ENCODE measurements at regions not wholly inside any gene's neighbourhood (a gene's known extent, or its start where the extent isn't known, plus 50 kb on each side); places are given as distances from the start of the nearest gene placed in this dataset.

DNA sequence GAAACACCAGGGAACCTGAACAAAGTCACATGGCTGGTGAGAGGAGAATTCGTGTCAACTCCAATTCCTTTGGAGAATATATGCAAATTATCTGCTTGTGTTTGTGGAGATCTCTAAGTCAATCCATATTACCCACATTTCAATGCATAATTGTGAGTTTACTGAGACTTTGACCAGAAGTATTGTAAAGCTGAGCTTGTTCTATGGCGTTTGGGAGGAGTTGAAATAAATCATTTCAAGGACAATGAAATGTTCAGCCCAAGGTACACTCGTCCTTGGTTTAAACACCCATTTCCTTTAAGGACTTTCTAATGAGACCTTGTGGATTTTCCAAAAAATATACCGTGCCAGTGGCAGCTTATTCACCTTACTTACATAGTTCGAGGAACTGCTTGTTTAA, 186.6 kb upstream of the HDAC9 start:
- DNase-seq (ENCODE audit: low read depth in 4 of 4, low spot score in 1 of 4): no peak

DNA sequence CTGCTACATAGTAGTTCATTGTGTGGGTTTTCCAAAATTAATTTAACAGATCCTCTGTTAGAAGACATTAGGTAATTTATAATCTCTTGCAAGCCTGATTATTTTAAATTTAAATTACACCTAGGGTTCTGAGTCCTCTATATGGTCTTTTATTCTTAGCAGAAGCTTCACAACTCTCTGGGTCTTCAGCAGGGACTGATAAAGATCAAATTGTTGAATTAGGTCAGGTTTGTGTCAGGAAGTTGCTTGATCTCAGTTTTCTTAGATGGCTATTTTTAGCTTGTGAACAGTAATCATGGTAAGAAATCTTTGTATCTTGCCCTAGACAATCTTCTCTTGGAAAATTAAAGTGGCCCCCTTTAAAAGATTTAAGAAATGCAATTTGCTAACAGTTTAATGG, 183.1 kb upstream of the HDAC9 start:
- DNase-seq (ENCODE audit: low read depth in 4 of 4, low spot score in 1 of 4): no peak

DNA sequence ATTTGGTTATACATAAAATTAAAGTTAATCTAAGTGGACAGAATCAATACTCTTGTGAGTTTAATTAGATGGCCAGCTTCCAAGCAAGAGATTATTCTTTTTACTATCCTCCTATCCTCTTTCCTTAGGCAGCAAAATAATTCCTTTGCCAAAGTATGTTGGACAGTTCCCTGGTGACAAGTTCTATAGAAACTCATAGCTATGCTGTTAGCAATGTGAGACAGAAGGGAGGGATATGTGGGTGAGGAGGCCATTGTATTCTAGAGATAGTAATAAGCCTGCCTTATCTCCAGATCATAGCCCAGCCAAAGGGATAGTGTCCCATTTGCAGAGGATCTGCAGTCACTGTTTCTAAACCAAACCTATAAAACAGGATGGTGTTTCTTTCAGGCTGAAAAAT, 181.6 kb upstream of the HDAC9 start:
- DNase-seq (ENCODE audit: low read depth in 4 of 4, low spot score in 1 of 4): no peak

DNA sequence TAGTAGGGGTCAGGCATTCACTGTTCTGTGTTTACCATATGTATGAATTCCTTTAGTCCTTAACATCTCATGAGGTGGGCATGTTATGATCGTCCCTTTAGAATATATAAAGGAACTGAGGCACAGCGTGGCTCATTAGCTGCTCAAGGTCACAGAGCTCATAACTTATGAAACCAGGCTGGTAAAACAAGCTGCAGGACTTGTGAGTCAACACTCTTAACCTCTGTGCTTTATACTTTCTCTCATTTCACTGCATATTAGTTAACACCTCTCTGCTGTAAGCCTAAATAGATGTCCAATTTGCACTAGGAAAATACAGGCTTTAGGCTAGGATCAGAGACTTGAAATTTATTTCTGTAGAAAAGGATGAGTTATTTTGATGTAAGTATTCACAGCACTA, 180.3 kb upstream of the HDAC9 start:
- no peak for DNase-seq (ENCODE audit: low read depth in 4 of 4, low spot score in 1 of 4)

DNA sequence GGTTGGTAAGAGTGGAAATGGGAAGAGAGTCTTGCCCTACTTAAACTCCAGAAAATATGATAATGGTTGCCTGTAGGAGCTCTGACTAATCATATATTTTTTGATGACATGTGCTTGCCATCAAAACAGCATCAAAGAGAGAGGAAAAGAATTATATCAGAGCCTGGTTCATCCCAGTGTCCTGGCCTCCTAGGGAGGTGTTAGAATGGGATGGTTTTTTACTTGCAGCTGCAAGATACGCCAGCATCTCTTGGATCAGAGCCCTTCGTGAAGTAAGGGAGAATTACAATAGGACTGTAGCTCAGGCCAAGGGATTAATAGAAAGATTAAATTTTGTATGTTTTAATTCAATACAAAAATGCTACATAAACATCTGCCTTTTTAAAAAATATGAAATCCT, 177.6 kb upstream of the HDAC9 start:
- DNase-seq (ENCODE audit: low read depth in 4 of 4, low spot score in 1 of 4): no peak

DNA sequence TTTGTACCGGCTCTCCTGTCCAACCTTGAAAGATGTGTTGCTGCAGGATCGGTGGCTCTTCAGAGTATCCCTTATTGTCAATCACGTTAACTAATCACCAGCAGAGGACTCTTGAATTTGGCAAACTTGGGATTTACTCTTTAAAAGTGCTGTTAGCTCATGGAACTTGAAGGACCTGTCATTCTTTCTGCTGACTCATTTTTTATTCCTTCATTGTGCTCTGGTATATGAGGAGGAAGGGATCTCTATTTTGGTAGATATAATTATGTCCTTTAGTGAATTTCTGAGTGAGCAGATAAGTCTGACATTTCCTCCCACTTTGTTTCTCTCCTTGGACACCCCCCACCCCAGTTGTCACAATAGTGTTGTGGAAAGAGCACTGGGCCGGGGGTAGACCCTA, 175.1 kb upstream of the HDAC9 start:
- DNase-seq (ENCODE audit: low read depth in 4 of 4, low spot score in 1 of 4): no peak

DNA sequence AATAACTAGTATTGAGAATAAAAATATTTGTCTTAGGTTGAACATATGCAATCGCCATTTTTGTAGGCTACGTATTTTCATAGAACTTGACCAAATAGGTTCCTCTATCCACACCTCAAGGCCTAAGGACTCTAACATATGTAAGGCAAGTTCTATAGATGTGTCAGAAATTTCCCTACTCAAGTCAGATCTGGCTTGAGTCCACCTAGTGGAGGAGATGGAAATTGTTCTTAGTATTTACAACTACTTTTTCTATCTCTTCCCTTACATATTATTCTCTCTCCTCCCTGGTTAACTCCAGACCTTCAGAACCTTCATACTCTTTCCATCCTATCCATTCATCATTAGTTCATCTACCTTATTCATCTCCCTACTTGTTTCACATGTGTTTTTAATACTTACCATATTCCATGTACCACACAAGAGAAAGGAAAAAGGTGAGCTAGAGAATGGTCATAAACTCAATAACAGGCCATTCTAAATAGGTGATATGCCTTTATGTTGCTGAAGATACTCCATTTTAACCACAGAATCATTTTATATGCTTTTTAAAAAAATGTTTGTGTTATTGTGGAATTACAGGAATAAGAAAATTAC, 174.5 kb upstream of the HDAC9 start:
- DNase-seq (ENCODE audit: low read depth in 4 of 4, low spot score in 1 of 4): no peak

DNA sequence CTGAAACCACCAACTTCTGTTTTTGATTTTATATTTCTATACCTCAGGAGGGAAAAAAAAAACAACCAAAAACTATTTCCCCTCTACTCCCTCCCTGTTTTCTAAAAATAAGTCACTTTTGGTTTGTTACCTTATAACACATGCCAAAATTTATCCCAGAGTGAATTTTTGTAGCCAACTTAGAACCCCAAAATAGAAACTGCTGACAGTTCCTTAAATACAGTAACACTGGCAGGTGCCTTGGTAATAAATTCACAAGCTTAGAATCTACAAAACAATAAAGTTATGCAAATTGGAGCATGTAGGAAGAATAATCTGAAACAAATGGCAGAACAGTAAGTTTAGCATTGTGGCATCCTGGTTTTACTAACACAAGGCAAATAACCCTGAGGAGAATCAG, 165.0 kb upstream of the HDAC9 start:
- DNase-seq (ENCODE audit: low read depth in 4 of 4, low spot score in 1 of 4): no peak

DNA sequence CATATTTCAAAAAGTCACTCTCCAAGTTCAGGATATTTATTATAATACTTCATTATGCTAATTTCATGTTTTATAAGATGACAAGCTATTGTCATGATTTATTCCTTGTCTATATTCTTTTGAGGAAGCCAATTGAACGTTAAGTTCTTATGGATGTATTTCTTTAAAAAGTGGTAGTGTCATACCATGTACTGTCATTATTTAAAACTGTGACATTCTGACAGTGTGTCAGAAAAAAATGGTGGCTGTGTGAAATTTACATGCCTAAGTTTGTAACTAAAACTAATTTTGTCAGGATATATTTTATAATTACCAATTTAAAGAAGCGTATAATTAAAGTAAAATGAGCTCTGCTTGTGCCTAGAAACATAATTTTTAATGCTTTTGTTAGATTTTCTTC, 158.9 kb upstream of the HDAC9 start:
- DNase-seq (ENCODE audit: low read depth in 4 of 4, low spot score in 1 of 4): no peak

DNA sequence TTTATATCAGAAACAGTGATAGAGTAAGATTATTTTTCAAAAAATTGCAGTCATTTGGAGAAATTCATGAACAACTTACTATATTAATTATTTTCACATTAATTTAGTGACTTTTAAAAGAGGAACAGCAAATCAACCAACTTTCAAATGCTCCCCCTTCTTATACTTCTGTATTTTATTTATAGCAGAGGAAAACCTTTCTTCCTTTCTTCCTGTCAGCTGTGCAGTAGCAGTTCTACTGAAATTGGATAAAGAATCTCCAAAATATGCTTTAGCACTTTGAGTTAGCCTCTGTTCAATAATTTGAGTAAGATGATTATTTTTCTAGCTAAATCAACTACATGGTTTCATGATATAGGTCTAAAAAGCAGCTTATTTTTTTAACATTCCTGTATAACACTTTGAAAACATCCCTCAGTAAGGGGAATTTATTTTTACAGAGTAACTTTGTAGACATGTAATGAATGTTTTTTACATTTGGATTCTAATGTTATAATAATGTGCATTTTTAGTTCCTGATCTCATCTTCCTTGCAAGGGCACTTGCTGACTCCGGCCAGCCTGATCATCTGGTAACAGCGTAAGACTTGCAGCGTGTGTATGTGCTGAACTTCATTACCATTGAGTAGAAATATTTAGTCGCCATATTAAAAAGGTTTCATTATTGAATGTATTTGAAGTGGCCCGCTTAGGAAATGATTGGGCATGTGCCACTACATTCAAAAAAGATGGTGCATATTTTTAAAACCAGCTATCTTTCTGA, 158.3 kb upstream of the HDAC9 start:
- no peak for DNase-seq (ENCODE audit: low read depth in 4 of 4, low spot score in 1 of 4)

DNA sequence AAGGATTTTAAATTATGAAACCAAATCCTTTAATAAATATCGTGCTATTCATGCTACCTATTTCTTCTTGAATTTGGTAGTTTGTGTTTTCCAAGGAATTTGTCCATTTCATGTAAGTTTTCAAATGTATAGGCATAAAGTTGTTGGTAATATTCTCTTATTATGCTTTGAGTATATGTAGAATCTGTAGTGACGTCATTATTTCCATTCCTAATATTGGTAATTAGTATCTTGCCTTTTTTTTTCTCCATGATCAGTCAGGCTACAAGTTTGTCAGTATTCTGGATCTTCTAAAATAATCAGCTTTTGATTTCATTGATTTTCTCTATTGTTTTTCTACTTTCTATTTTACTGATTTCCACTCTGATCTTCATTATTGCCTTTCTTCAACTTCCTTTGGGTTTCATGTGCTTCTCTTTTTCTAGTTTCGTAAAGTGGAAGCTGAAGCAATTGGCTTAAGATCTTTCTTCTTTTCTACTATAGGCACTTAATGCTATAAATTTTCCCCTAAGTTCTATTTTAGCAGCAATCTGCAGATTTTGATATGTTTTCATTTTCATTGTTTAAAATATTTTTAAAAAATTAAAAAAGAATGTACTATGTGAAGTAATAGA, 156.5 kb upstream of the HDAC9 start:
- no peak for DNase-seq (ENCODE audit: low read depth in 4 of 4, low spot score in 1 of 4)

DNA sequence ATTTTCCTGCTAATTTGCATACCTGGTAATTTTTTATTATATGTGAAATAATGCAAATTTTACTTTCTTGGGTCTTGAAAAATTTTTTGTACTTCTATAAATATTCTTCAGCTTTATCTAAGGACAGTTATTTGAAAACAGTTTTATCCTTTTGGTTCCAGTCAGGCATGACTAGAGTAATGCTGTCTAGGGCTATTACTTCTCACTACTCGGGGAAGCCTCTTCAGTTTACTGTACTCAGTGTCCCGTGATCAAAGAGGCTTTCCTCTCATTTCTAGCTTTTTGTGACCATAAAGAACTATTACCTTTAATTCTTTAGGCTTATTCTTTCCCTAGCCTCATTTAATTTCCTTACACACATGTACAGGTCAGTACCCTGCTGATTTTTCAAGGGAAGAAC, 153.8 kb upstream of the HDAC9 start:
- DNase-seq (ENCODE audit: low read depth in 4 of 4, low spot score in 1 of 4): no peak

DNA sequence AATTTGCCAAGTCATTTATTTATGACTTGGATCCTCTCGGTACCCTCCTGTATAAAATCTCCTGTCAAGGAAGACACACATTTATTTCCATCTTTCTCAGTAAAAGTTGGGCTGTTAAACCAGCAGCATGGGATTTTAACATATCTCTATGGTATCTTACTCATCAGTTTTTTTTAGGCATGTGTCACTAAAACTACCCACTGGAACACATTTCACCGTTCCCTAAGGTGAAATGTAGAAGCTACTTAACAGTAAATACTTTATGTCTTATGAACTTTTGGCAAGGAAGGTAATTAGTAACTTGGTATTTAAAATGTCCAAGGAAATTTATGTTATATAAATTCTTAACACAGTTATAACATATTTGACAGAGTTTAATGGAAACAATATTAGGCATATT, 152.5 kb upstream of the HDAC9 start:
- DNase-seq (ENCODE audit: low read depth in 4 of 4, low spot score in 1 of 4): no peak

DNA sequence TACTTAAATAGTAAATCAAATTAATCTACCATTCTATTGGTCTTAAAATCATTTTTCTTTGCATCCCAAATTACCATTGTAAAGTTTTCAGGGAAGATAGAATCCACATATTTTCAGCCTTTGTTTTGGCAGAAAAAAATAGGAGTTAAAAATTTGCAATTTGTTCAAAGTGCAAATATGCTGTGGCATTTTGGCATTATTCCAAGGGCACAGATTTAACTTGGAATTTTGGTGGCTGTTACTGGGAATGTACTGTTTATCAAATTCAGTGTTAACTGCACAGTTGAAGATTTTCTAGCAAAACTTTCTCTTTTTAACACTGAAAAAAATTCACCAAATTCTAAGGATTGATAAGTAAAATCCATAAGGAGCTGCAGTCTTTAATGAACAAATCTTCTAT, 151.0 kb upstream of the HDAC9 start:
- no peak for DNase-seq (ENCODE audit: low read depth in 4 of 4, low spot score in 1 of 4)

DNA sequence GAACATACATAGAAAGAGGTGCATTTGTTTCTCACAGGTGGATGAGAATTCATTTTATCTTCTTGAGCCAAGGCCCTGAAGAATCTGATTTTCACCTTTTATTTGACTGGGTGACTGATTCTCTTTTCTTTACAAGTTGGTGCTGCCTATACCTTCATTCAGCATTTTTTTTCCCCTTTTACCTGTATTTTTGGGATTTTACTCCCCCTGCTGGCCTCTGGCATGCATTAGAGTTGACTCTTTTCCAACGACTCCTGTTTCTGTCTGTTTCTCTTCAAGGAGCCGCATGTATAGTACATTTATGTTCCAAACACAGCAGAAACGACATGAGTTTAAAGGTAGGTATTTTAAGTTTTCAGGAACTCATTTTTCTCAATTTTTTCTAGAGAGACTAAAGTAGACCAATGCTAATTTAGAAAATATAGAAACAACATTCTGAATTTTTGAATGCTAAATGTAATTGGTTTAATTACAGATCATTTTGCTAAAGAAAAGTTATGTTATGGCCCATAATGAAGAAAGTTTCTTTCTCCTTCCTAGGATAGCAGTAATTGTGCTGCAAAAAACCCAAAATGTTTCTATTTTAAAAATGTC, 149.8 kb upstream of the HDAC9 start:
- peak in 1 of 4 experiments; percentile 1 for DNase-seq (ENCODE audit: low read depth in 4 of 4, low spot score in 1 of 4)

DNA sequence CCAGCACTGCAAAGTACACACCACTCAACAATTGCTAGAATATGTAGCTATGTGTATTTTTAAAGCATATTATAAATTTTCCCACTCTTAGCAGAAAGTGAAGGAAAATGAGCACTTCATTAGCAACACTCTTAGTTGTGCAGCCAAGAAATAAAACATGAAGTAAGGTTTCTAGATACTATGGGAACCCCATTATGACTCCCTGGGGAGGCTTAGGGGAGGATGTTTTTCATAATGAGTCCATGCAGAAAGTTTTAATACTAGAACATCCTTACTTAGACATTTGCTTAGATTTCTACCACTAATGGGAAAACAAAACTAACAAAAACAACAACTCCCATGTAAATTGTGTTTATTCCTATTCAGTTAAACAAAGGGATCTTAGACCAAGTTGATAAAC, 148.4 kb upstream of the HDAC9 start:
- DNase-seq (ENCODE audit: low read depth in 4 of 4, low spot score in 1 of 4): no peak

DNA sequence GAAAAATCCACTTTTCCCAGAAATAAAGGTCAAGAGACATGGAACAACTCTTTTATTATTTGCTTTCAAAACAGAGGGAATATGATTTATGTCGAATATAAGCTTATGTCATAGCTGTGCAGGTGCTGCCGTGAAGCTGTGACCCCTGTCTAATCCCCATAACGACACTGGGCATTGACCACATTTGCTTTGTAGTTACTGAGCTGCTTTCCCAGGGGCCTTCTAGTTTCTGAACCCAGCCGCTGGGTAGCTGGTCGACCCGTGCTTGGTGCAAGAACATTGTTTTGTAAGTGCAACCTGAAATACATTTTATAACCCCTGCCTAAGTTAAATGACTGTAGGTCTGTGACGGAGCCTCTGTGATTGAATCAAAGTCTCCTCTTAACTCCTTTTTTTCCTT, 144.9 kb upstream of the HDAC9 start:
- DNase-seq (ENCODE audit: low read depth in 4 of 4, low spot score in 1 of 4): no peak

DNA sequence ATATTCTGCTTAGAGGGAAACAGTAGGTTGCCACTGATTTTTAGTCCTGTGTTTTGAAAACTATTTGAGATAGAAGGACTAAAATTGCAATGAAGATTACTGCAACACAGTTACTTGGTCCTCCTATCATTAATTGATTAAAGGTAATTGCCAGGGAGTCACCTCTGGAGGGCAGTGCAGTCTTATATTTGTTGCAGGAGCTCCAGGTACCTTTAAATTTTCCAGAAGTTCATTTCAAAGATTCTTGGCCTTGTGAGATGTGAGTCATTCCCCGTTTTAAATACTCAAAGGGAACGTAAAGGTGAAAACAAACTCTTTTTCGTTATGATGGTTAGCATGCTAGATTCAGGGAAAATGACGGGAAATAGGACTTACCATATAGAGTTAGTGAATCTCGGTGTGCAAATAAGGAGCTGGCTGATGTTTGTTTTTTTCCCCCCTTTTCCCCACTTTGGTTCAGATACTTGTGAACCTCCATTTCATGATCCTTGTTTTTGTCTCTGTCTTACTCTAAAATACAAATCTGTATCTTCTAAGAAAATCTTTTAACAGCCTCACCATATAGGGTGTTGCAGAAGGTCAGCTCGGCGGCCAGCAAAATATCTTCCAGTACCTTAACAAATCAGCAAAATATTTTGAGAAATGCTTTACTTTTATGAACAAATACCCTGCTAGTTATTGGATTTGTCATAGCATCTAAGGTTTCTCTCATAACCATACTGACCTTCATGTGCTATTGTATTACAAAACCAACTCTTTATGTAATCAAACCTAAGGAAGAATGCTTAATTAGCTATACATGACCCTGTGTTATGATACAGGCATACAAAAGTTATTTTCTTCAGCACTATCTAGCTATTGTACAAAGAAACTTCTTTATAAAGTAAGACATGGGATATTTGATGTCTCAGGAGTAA, 143.0 kb upstream of the HDAC9 start:
- DNase-seq (ENCODE audit: low read depth in 4 of 4, low spot score in 1 of 4): no peak

DNA sequence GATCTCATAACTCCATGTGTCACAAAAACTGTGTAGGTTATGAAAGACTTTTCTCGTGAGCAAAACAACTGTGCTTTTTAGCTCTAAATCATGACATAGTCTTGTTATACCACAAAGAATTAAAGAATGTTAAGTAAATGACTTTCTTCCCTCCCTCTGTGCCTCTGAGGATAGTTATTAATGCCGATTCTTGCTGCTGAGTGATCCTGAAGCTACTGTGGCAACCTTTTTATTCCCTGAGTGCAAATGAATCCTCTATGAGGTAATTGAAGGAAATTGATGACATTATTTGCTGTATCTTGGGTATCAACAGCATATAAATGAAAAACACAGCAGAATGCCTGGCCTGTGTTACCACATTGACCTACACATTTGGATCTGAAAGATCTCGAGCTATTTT, 142.2 kb upstream of the HDAC9 start:
- DNase-seq (ENCODE audit: low read depth in 4 of 4, low spot score in 1 of 4): no peak

DNA sequence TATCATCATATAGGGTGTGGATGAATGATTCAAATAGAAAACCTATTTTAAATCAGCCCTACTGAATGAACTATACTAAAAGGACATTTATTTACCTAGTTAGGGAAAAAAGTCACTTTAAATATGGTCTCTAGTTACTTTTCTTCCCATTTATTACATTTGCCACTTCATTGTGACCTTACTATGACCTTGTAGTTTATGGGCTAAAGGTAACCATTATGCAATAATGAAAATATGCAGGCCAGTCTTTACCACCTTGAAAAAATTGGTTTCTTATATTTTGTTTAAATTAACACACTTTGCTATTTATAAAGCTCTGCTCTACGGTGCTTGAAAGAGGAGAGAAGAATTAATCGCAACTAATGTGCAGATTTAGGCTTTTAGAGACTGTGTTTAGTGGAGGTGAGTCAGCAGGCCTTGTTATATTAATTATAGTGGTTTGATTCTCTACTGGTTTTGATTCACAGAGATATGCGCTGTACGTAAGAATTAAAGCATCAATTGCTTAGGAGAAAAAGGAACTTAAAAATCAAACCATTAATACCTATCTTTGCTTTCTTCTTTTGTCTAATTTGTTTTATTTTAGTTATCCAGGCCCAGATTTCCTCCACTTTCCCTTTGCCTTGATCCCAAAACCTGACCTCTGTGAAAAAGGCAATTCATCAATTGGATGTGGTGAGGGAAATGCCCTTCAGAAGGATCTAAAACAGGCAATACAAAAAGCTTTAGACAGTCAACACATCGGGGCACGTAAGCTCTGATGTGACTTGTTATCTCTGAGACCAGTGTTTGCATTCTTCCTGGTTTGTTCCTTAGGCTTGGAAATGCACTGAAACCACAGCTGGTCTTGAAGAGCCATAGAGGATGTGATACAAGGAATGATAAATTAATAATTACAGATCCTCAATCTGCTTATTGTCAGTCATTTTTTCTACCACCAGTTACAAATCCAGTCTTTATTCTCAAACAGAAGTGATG, 141.2 kb upstream of the HDAC9 start:
- no peak for DNase-seq (ENCODE audit: low read depth in 4 of 4, low spot score in 1 of 4)

Measured in stimulated activated CD4-positive, alpha-beta T cell treated with anti-CD3 and anti-CD28 coated beads, Interleukin-1b, Interleukin-23, amount 100 ng/mL, for 24 hours (primary cell).